ENCODE measurements at regions not wholly inside any gene's neighbourhood (a gene's known extent, or its start where the extent isn't known, plus 50 kb on each side); places are given as distances from the start of the nearest gene placed in this dataset.

DNA sequence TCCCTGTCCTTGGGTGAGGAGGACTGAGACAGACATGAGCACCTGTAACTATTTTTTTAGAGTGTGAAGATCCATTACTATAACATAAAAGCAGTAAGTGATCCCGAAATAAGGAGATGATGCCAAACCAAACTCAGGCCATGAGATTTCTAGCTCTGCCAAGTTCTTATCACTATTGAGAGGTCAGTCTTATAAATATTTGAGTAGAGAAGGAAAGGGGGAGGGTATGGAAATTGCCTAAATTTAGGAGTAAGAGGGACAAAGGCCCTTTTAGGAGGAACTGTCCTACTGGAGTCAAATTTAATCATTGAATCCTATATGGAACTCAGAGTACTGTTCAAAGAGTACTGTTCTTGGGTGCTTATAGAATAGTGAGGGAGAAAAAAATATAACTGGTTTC is 326.9 kb upstream of the NAALADL2 start:
- TF ChIP-seq, protein P1, sequence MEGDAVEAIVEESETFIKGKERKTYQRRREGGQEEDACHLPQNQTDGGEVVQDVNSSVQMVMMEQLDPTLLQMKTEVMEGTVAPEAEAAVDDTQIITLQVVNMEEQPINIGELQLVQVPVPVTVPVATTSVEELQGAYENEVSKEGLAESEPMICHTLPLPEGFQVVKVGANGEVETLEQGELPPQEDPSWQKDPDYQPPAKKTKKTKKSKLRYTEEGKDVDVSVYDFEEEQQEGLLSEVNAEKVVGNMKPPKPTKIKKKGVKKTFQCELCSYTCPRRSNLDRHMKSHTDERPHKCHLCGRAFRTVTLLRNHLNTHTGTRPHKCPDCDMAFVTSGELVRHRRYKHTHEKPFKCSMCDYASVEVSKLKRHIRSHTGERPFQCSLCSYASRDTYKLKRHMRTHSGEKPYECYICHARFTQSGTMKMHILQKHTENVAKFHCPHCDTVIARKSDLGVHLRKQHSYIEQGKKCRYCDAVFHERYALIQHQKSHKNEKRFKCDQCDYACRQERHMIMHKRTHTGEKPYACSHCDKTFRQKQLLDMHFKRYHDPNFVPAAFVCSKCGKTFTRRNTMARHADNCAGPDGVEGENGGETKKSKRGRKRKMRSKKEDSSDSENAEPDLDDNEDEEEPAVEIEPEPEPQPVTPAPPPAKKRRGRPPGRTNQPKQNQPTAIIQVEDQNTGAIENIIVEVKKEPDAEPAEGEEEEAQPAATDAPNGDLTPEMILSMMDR (optimal IDR thresholded peaks at IDR 0.05 in 1 of 3, IDR thresholded peaks at IDR 0.05 in 1 of 3, conservative IDR thresholded peaks at IDR 0.05 in 1 of 3; ENCODE audit: extremely low read depth in 1 of 3, insufficient read depth in 2 of 3, low read length in 3 of 3), result no peak
- TF ChIP-seq EZH2 (IDR thresholded peaks at IDR 0.05; ENCODE audit: low read length), result no peak

Data from keratinocyte (primary cell).